ENCODE measurements at regions not wholly inside any gene's neighbourhood (a gene's known extent, or its start where the extent isn't known, plus 50 kb on each side); places are given as distances from the start of the nearest gene placed in this dataset.
"Not testable (repeated sequence)": the region's sequence is repeated elsewhere in the genome, so short reads cannot be mapped to it uniquely, and the experiment has no call there.

DNA sequence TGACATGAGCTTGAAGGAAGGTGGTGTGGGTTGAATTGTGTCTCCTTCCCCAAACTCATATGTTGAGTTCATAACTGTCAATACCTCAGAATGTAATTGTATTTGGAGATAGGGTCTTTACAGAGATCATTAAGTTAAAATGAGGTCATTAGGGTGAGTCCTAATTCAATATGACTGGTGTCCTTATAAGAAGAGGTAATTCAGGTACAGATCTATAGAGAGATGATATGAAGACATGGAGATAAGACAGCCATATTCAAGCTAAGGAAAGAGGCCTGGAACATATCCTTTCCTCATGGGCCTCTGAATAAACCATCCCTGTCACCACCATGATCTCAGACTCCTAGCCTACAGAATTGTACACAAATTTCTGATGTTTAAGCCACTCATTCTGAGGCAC lies 514.7 kb upstream of the MGAT4C start:
- DNase-seq (ENCODE audit: low spot score), result no peak

DNA sequence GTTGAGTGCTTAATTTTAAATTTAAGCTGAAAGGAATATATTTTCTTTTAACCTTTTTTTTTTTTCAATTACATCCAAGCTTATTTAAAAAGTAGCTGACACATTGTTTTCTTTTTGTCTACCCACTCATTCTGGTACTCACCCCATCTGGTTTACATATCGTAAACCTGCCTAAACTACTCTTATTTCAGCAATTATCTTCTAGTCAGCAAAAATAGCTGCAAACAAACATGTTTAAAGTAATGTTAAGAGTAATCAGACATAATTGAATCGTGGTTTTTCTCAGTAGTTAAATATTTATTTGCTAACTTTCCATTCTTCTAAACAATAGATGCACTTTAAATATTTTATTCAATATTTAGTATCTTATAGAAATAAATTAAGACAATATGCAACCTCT lies 492.7 kb upstream of the MGAT4C start:
- no peak for DNase-seq (ENCODE audit: low spot score)

DNA sequence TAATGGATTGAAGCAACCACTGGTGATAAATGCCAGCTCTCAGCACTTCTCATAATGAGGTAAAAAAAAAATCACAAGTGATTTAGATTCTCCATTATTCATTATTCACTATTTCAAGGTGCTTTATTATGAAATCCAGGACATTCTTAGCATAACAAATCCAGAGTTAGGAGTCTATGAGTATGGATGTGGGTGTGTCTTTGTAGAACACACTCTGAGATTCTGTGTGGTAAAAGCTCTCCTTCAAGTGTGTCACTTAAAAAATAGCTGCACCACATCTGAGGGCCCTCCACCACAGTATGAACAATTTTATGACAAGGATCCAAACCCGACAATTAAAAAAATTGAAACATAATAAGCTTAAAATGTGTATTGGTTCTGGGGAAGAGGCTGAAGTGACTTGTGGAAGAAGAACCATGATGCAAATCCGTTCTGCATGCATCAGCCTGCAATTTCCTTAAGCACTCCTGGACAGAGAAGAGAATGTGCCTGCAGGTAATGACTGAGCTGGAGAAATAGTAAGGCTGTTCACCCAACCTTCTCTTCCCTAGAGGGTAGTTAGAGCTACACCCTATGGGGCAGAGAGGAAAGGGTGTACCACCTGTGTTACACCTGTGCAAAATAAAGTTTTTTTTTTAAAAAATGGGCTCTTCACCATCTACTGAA lies 488.5 kb upstream of the MGAT4C start:
- DNase-seq (ENCODE audit: low spot score), result no peak

DNA sequence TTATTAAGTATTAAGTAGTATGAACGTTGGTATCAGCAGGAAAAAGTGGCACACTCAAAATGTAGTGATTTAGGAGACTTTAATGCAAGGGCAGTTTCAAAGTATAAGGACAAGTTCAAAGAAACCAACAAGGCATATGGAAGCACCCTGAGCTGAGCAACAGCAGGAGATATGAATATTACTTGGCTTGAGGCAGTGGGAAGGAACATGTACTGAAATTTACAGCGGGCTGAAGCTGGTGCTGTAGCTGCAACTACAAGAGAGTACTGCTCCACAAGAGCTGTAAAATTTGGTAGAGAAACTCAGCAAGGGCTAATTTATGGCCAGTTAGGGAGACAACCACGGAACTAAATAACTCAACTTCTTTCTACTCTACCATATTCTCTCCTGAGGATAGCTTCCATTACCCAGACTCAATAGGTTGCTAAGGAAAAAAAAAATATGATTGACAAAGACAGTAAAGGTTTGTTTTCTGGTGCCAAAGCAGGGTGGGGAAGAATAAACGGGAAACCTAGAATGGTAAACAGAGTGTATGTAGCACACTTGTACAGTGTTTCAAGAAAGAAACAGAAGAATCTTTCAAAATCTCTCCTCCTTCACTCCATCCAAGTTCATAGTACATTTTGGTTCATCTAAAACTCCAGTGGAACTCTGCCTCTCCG lies 487.8 kb upstream of the MGAT4C start:
- DNase-seq (ENCODE audit: low spot score), result no peak

DNA sequence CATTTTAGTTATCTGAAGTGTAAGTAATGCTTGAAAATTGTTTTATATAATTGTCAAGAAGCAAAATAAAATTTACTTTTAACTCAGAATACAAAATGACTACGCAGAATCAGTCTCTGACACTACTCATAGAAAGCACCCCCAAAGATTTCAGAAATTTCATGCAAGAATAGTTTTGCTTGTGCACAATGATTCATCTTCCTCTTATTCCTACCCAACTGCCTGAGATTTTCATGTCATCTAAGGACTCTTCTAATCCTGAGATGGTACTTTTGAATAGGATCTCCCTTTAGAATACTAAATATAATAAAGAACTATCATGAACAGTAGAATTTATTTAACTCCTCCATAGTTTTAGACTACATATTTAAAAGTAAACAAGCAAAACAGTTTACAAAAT lies 485.3 kb upstream of the MGAT4C start:
- no peak for DNase-seq (ENCODE audit: low spot score)

DNA sequence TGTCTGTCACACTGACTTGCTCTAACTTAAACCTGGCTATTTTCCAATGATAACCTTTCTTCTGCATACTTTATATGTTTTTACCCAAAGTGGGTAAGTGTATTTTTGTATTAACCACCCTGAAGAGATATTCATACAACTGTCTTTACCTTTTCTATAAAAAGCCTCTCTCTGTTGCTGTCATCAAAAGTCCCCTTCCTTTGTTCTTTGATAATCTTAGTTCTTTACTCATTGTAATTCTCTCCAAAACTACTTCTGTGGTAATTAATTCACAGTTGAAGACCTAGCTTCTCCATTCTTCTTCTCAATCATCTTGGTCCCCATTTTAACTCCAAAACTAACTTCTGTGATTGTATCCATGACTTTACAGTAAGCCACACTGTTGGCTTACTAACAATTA lies 479.7 kb upstream of the MGAT4C start:
- DNase-seq (ENCODE audit: low spot score), result no peak

DNA sequence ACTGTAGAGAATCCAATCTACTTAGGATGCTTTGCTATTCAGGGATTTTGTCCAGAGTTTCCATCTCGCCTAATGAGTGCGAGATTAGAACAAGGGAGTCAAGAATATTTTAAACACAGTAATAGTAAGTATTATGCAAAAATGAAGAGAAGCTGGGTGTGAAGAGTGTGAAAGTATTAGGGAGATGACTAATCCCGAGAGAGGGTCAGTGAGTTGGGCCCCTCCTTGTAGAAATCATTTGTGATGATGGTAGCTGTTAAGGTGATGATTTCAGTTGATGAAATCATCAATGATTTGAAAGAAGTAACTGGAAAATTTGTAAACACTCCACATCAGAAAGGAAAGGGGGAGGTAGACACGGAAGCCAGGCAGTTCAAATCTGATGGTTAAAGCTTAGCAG lies 478.9 kb upstream of the MGAT4C start:
- DNase-seq (ENCODE audit: low spot score), result no peak

DNA sequence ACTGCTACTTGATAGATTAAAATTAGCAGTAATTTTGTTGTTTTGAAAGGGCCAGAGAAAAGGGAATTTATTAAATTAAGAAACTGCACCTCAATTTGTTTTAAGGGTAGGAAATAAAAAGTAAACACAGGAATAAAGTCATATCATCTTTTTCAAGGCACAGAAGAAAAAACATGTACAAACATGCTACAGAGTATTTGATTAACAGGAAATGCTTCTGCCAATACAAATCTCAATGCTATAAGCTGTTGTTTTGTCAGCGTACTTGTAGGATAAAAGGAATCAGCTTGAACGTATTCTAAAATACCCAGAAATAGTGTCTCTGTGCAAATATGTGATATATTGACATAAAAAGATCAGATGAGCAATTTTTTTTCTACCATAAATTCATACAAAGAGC lies 474.0 kb upstream of the MGAT4C start:
- no peak for DNase-seq (ENCODE audit: low spot score)

DNA sequence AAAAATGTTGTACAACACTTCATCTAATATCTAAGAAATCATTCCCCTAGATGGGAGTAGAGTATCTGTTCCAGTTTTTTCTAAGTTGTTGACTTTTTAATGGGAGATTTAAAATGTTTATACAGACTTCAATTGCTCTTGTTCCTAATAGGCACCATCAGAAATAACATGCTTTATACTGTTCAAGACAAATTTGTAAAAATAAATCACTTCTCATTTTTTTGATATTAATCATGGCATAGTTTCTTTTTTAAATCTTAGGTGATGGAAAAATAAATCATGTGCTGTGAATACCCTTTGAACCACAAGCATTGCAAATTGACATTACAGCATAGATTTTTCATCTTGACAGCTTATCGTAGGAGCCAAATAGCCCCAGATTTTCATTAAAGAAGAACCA lies 473.5 kb upstream of the MGAT4C start:
- DNase-seq (ENCODE audit: low spot score), result no peak

DNA sequence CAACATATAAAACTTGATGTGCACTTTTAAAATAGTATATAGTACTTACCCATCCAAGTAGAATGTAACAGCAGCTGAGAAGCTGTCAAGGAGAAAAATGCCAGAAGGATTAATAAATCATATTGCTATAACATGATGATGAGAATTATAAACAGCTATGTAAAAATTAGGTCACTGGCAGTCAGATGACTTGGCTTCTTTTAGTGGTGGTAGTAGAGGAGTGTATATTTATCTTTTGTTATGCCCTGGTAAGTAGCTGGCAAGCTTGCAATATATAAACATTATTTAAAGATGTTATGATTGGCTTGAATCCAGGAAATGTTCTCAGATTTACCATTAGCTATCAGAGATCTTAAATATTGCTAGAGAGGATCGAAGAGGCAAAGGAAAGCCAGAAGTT lies 471.0 kb upstream of the MGAT4C start:
- DNase-seq (ENCODE audit: low spot score), result no peak

DNA sequence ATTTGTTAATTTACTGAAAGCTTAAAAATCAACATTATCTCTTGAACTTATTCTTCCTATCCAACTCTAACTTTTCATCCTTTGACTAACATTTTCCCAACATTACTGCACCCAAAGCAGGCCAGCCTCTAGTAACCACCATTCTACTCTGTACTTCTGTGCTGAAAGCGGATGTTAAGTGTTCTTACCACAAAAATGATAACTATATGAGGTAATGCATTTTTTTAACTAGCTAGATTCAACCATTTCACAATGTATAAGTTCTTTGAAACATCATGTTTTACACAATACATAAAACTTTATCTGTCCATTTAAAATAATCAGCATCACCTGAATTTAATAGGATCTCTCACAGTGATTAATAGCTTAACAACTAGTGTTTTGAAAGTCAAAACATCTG lies 468.5 kb upstream of the MGAT4C start:
- DNase-seq (ENCODE audit: low spot score), result no peak

DNA sequence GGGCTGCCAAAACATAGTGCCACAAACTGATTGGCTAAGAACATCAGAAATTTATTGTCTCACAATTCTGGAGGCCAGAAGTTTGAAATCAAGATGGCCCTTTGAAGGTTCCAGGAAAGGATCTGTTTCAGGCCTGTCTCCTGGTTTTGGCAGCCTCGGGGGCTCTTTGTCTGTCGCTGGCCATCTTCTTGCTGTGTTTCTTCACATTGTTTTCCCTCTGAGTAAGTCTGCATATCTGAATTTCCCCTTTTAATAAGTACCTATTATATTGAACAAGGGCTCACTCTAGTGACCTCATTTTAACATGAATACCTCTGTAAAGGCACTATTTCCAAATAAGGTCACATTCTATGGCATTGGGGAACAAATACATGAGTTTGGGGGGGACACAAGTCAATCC lies 467.1 kb upstream of the MGAT4C start:
- no peak for DNase-seq (ENCODE audit: low spot score)

DNA sequence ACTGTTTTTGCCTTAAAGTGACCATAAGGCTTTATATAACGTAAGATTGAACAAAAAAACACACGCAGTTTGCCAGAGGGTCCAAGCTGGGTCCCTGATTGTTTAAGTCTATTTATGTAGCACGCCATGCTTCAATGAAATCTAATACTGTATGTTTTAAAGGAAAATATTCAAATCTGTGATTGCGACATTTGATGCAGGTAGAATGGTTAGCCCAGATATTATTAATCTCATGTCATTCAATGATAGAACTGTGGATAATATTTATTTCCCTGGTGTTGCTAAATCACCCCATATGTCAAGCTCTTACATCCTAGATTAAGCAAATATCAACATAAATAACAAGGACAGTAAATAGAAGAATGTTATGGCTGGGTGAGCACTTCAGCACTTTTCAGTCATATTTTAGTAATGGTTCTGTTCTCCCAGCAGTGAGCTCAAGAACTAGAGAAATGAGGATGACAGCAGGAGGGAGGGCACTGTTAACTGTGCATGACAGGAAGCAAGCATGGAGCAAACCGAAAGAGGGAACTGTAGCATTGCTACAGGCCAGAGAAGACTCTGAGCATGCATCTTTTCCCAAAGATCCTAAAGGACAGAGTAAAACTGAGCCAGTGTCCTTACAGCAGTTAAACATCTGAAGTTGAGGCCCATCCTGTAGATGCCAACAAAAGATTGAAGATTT lies 465.7 kb upstream of the MGAT4C start:
- no peak for DNase-seq (ENCODE audit: low spot score)

DNA sequence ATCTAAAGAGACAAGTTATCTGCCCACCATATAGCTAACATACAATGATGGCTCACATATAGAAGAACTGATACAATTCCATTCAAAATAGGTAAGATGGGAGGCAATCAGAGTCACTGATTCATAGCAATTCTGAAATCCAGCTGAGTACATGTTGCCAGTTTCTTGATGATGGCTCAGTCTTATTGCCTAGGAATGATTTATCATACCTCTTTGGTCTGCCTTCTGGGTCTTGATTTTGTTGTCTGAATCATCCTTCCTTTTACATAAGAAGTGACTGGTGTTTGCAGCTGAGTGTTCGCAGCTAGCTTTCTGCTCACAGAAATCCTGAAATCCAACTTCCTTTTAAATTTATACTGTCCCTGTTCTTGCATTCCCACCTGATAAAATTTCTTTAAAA lies 463.2 kb upstream of the MGAT4C start:
- no peak for DNase-seq (ENCODE audit: low spot score)

DNA sequence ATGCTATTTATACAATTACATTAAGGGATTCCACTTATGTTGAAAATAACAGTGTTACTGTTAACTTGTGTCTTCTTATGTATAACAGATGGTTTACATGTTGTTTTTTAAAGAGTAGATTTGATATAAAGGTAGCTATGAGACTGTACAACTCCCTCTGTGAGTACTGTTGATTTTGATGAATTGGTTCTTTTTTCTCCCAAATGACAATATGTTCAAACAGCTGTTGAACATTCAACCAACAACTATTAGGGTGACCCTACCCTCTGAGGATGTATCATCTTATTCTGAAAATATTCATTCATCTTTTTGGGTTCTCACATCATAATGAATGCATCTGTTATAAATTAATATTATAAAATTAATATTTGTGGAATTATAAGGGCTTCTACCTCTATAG lies 456.9 kb upstream of the MGAT4C start:
- DNase-seq (ENCODE audit: low spot score), result no peak

DNA sequence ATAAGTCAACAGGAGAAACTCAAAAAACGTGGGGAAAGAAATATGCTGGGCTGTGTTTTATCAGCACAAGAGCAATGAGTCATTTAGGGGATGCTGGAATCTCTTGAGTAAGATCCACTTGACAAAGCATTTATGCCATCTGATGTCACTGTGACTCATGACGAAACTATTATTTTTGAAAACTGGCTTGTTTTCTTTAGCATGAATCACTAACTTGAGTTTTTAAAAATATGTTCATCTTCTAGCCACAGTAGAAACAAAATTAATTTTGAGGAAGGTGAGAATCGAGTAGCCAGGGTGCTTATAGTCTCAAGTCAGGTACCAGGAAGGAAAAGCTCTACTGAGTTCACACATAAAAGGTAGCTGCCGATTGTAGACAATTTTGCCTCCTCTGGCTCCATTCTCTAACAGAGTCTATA lies 456.2 kb upstream of the MGAT4C start:
- DNase-seq (ENCODE audit: low spot score), result peak; percentile 52

DNA sequence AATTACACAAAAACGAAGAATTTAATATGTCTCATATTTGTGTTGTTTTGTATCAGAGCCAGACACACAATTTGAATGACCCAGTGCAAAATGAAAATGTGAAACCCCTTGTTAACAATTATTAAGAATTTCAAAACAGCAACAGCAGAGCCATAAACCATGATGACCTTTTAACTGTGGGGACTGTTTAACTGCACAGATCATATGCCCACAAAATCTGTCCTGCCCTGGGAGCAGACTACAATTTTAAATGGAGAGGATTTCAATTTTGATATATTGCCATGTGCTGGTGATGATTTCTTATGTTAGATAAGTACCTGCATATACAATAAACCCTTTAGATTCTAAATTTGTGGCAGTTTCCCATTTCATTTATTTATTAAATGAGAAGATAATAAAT lies 455.5 kb upstream of the MGAT4C start:
- no peak for DNase-seq (ENCODE audit: low spot score)

DNA sequence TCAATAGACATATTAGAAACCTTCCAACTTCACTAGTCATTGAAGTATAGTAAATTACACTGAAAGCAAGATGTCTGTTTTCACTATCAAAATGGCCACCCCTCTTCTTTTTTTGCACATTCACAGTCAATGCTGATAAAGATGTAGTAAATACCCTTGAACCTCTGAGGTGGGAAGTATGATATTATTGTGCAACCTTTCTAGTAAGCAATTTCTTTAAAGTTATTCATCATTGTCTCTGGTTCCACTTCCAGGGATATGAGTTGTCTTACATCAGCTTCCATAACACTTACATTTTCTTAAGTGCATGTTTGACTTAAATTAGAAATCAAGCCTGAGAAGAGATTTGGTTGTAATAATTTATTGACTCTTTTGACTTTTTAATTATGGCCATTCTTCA lies 453.9 kb upstream of the MGAT4C start:
- DNase-seq (ENCODE audit: low spot score), result no peak

DNA sequence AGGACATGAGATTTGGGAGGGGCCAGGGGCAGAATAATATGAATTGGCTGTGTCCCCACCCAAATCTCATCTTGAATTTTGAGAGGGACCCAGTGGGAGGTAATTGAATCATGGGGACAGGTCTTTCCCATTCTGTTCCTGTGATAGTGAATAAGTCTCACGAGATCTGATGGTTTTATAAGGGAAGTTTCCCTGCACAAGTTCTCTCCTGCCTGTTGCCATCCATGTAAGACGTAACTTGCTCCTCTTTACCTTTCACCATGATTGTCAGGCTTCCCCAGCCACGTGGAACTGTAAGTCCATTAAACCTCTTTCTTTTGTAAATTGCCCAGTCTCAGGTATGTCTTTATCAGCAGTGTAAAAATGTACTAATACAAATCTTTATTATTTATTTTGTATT lies 452.8 kb upstream of the MGAT4C start:
- DNase-seq (ENCODE audit: low spot score), result not testable (repeated sequence)

DNA sequence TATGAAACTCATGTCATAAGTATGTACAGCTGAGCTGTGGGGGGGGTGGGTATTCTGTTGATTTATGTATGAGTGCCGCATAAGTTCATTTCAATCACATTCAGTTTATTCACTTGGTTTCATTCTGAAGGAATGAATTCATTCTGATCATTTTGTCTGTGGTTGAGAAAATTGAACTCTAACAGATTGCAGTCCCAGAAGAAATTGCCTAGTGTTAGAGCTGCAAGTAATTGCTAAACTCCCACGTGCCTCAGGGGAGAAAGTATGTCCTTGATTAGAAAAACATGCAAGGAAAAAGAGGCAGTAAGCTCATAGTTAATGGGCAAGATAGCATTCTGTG lies 442.4 kb upstream of the MGAT4C start:
- no peak for DNase-seq (ENCODE audit: low spot score)

DNA sequence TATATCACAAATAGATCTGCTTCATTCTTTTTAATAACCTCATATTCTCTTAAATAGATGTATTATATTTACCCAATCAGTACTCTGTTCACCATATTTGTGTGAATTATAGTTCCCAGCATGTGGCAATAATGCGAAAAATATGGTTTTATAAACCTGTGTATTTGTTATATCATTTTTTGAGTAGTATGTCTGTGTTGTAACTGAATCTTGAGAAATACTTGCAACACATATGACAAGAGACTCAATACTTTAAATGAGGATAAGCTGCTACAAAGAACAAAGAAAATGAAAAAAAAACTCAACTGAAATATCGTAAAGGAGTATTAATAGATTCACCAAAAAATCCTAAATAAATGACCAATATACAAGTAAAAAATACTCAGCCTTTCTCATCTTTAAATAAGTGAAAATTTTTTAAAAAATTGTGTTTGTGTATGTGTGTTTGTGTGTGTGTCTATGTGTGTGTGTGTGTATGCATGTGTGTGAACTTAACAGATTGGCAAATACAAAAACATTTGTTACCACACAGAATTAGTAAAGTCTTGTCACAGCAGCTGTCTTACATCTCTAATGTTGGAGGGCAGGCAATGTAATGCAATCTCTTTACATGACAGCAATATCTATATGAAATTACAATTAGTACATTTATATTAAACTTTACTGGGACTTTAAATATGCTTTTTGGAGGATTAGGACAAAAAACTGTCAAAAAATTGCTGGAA lies 441.9 kb upstream of the MGAT4C start:
- no peak for DNase-seq (ENCODE audit: low spot score)

DNA sequence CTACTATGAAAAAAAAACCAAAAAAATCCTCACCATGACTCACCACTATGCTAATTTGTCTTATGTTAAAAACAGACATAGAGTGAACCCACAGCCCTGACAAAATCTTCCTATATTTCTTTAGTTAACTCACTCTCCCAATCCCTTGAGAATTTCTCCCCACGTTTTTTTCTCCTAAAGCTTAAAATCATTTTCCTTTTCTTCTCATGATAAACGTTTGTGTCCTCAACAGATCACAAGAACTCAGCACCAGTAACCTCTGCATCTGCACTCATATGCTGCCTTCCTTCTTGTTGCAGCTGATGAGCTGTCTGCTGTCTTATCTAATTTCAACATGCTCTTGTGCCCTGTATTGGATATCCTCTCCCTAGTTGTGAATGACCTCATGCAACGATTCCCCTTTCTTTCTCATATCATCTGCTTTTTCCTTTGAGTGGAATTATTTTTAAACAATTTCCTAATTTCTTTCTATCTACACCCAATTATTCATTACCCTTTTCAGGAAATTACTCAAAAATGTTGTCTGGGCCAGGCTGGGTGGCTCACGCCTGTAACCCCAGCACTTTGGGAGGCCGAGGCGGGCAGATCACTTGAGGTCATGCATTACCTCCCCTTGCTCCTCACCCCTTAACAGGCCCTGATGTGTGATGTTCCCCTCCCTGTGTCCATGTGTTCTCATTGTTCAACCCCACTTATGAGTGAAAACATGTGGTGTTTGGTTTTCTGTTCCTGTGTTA lies 427.5 kb upstream of the MGAT4C start:
- no peak for DNase-seq (ENCODE audit: low spot score)

Measured in SW480 (cell line).